SK-N-SH treated with all-trans-retinoic acid at 6 μM for 48 hours (cell line): ENCODE measurements at regions not wholly inside any gene's neighbourhood (a gene's known extent, or its start where the extent isn't known, plus 50 kb on each side); places are given as distances from the start of the nearest gene placed in this dataset.

ENCODE experiments used
- ATAC-seq: fragments of 200-7000 bp; cut with Tn5 transposase; 3 replicates; pipeline ENCODE4 v1.9.1; 2020; ENCODE audit warnings: mild to moderate bottlenecking, moderate library complexity
- ARNTL ChIP-seq: fragments of 450-650 bp; formaldehyde crosslinking; IDR thresholded peaks from 2 replicates; pipeline ENCODE4 v1.5.0; 2020; ENCODE audit warnings: low read depth, mild to moderate bottlenecking, moderate library complexity, borderline replicate concordance
- BACH2 ChIP-seq: fragments of 250-450 bp; sonication (Bioruptor Pico); IDR thresholded peaks from 2 replicates; pipeline ENCODE4 v1.9.0; 2021; ENCODE audit warnings: mild to moderate bottlenecking, borderline replicate concordance
- CREB5 ChIP-seq: fragments of 250-450 bp; sonication (Bioruptor Pico); IDR thresholded peaks from 2 replicates; pipeline ENCODE4 v1.5.1; 2020; ENCODE audit warnings: low read depth, mild to moderate bottlenecking, moderate library complexity
- CSDC2 ChIP-seq: fragments of 250-450 bp; sonication (Bioruptor Pico); IDR thresholded peaks from 2 replicates; pipeline ENCODE4 v1.5.0; 2020; ENCODE audit warnings: mild to moderate bottlenecking, moderate library complexity
- CSRNP3 ChIP-seq: fragments of 250-450 bp; sonication (Bioruptor Pico); IDR thresholded peaks from 2 replicates; pipeline ENCODE4 v1.5.1; 2021; ENCODE audit warnings: mild to moderate bottlenecking, moderate library complexity
- ESRRG ChIP-seq: fragments of 250-450 bp; sonication (Bioruptor Pico); IDR thresholded peaks from 2 replicates; pipeline ENCODE4 v1.6.1; 2021; ENCODE audit warnings: mild to moderate bottlenecking
- GLIS3 ChIP-seq: fragments of 250-450 bp; sonication (Bioruptor Pico); IDR thresholded peaks from 2 replicates; pipeline ENCODE4 v1.5.0; 2020; ENCODE audit warnings: mild to moderate bottlenecking, moderate library complexity
- ISL1 ChIP-seq: fragments of 250-450 bp; sonication (Bioruptor Pico); IDR thresholded peaks from 2 replicates; pipeline ENCODE4 v2.1.2; 2022; ENCODE audit warnings: mild to moderate bottlenecking, moderate library complexity
- OSR1 ChIP-seq: fragments of 250-450 bp; sonication (Bioruptor Pico); IDR thresholded peaks from 2 replicates; pipeline ENCODE4 v1.8.0; 2022; ENCODE audit warnings: moderate library complexity, mild to moderate bottlenecking, inconsistent platforms
- PATZ1 ChIP-seq: fragments of 250-450 bp; sonication (Bioruptor Pico); IDR thresholded peaks from 2 replicates; pipeline ENCODE4 v1.8.0; 2020; ENCODE audit warnings: mild to moderate bottlenecking, moderate library complexity, borderline replicate concordance
- POU6F1 ChIP-seq: fragments of 250-450 bp; sonication (Bioruptor Pico); IDR thresholded peaks from 2 replicates; pipeline ENCODE4 v1.8.0; 2021; ENCODE audit warnings: low read depth, mild to moderate bottlenecking, moderate library complexity, borderline replicate concordance
- PPARA ChIP-seq: fragments of 250-450 bp; sonication (Bioruptor Pico); IDR thresholded peaks from 2 replicates; pipeline ENCODE4 v1.5.0; 2020; ENCODE audit warnings: mild to moderate bottlenecking, borderline replicate concordance
- RARB ChIP-seq: fragments of 250-450 bp; sonication (Bioruptor Pico); IDR thresholded peaks from 2 replicates; pipeline ENCODE4 v1.8.0; 2021; ENCODE audit warnings: mild to moderate bottlenecking, moderate library complexity
- SNAI2 ChIP-seq: fragments of 250-450 bp; sonication (Bioruptor Pico); IDR thresholded peaks from 2 replicates; pipeline ENCODE4 v1.5.0; 2020; ENCODE audit warnings: mild to moderate bottlenecking, moderate library complexity
- TCF4 ChIP-seq: fragments of 250-450 bp; sonication (Bioruptor Pico); IDR thresholded peaks from 2 replicates; pipeline ENCODE4 v1.8.0; 2021; ENCODE audit warnings: mild to moderate bottlenecking, moderate library complexity, borderline replicate concordance
- TOX ChIP-seq: fragments of 250-450 bp; sonication (Bioruptor Pico); IDR thresholded peaks from 2 replicates; pipeline ENCODE4 v1.8.0; 2021; ENCODE audit warnings: mild to moderate bottlenecking, moderate library complexity, borderline replicate concordance
- TSHZ2 ChIP-seq: fragments of 250-450 bp; sonication (Bioruptor Pico); IDR thresholded peaks from 2 replicates; pipeline ENCODE4 v1.5.0; 2020; ENCODE audit warnings: mild to moderate bottlenecking, moderate library complexity
- ZC3H10 ChIP-seq: fragments of 250-450 bp; sonication (Bioruptor Pico); IDR thresholded peaks from 2 replicates; pipeline ENCODE4 v1.5.1; 2021; ENCODE audit warnings: mild to moderate bottlenecking, moderate library complexity
- ZFP3 ChIP-seq: fragments of 250-450 bp; sonication (Bioruptor Pico); IDR thresholded peaks from 2 replicates; pipeline ENCODE4 v1.5.0; 2020; ENCODE audit warnings: mild to moderate bottlenecking, moderate library complexity
- ZFP30 ChIP-seq: fragments of 450-650 bp; formaldehyde crosslinking; IDR thresholded peaks from 2 replicates; pipeline ENCODE4 v1.5.0; 2022; ENCODE audit warnings: mild to moderate bottlenecking, moderate library complexity
- ZNF565 ChIP-seq: fragments of 450-650 bp; formaldehyde crosslinking; conservative IDR thresholded peaks from 2 replicates; pipeline ENCODE4 v1.5.0; 2020; ENCODE audit warnings: low read depth, mild to moderate bottlenecking, moderate library complexity
- ZNF70 ChIP-seq: fragments of 450-650 bp; formaldehyde crosslinking; IDR thresholded peaks from 2 replicates; pipeline ENCODE4 v1.5.0; 2020; ENCODE audit warnings: mild to moderate bottlenecking, moderate library complexity
- ZNF8 ChIP-seq: fragments of 450-650 bp; formaldehyde crosslinking; IDR thresholded peaks from 2 replicates; pipeline ENCODE4 v1.5.0; 2020; ENCODE audit warnings: mild to moderate bottlenecking, moderate library complexity

GRCh38 chr13:80214521-80214991, 126.4 kb downstream of the SPRY2 start:
- no peak for TF ChIP-seq ZNF8 (CRISPR knock-in tag)
- no peak for TF ChIP-seq POU6F1
- peak; percentile 89 for TF ChIP-seq TCF4 (CRISPR knock-in tag)
- no peak for TF ChIP-seq ISL1 (CRISPR knock-in tag)
- TF ChIP-seq ZFP3 (CRISPR knock-in tag), result no peak
- TF ChIP-seq RARB (CRISPR knock-in tag), result no peak
- TF ChIP-seq CREB5 (CRISPR knock-in tag), result no peak
- TF ChIP-seq ZNF70, result 0 out of 2 replicates have a peak, but pooled peaks have one; percentile 57
- TF ChIP-seq TSHZ2 (CRISPR knock-in tag), result peak; percentile 82
- TF ChIP-seq ZFP30, result no peak
- TF ChIP-seq CSDC2 (CRISPR knock-in tag), result no peak
- no peak for TF ChIP-seq ESRRG (CRISPR knock-in tag)
- 0 out of 2 replicates have a peak, but pooled peaks have one; percentile 12 for TF ChIP-seq PPARA (CRISPR knock-in tag)
- no peak for TF ChIP-seq BACH2
- no peak for TF ChIP-seq ZNF565
- no peak for TF ChIP-seq OSR1 (CRISPR knock-in tag)
- TF ChIP-seq SNAI2 (CRISPR knock-in tag), result no peak
- no peak for TF ChIP-seq PATZ1 (CRISPR knock-in tag)
- TF ChIP-seq TOX (CRISPR knock-in tag), result no peak
- TF ChIP-seq GLIS3 (CRISPR knock-in tag), result no peak
- TF ChIP-seq ZC3H10 (CRISPR knock-in tag), result no peak
- TF ChIP-seq CSRNP3, result 0 out of 2 replicates have a peak, but pooled peaks have one; percentile 58
- no peak for TF ChIP-seq ARNTL
- ATAC-seq, result peak; percentile 71

- no peak for ATAC-seq
- TF ChIP-seq ESRRG (CRISPR knock-in tag), result no peak
- no peak for TF ChIP-seq ARNTL
- TF ChIP-seq ZC3H10 (CRISPR knock-in tag), result no peak
- no peak for TF ChIP-seq TCF4 (CRISPR knock-in tag)
- no peak for TF ChIP-seq TSHZ2 (CRISPR knock-in tag)
- TF ChIP-seq ZNF70, result no peak
- TF ChIP-seq CSRNP3, result no peak
Measured at GRCh38 chr13:80214050-80214449, 126.9 kb downstream of the SPRY2 start.
